ENCODE measurements at regions not wholly inside any gene's neighbourhood (a gene's known extent, or its start where the extent isn't known, plus 50 kb on each side); places are given as distances from the start of the nearest gene placed in this dataset.

DNA sequence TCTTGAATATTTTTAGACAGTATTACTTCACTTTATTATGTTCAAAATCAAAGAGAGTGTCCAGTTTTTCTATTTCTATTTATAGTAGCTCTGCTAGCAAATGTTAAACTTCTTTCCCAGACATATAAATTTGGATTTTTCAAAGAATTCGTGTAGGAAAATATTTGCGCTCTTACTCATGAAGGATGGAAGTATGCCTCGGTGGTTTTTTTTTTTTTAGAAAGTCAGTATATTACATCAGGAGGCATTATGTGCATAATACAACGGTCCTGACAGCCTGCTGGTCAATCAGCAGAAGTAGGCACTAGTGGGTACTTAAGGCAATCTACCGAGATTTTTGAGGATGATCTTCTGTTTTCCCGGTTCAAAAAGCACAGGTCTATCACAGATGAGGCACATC lies 249.3 kb downstream of the TBX18 start:
- TF ChIP-seq POLR2A (IDR thresholded peaks at IDR 0.05) (no peak), EP300 (IDR thresholded peaks at IDR 0.05) (no peak)

Data from tibial nerve (tissue), 3 donors.